ENCODE measurements at regions not wholly inside any gene's neighbourhood (a gene's known extent, or its start where the extent isn't known, plus 50 kb on each side); places are given as distances from the start of the nearest gene placed in this dataset.
"Not testable (repeated sequence)": the region's sequence is repeated elsewhere in the genome, so short reads cannot be mapped to it uniquely, and the experiment has no call there.

DNA sequence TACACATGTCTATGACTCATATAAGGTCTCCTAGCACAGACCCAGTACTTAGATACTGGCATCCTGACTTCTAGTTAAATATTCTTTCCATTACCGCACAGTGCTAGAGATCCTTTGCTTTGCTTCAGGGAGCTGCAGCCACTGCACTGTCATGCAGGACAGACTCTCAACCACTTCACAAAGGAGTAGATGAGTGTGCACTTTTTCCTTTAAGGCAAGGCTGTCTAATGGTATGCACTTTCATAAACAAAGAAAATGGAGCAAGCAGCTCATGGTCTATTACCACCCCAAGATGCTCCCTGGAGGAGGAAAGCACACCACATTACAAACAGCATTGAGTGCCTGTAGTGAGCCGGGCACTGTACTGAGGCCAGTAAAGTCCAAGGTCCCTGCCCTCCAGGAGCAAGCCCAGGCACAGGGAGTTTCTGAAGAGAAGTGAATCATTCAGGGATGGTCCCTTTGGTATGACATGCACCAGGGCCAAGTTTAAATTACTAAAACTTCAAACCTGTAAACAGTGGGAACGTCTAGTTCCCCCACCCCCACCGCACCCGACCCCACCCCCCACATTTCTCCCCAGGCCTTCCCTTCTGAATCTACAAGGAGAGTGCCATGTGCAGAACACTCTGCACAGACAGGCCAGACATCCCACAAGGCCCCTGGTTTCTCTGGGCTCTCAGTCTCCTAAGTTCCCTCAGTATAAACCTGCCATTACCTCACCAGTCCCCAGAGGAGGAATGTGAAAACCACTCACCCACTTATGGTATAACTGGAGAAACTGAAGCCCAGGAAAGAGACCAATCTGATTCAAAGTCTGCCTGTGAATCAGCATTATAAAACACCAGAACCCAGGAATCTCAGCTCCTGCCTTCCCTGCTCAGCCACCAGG lies 107.8 kb upstream of the BCL6 start:
- DNase-seq = no peak

DNA sequence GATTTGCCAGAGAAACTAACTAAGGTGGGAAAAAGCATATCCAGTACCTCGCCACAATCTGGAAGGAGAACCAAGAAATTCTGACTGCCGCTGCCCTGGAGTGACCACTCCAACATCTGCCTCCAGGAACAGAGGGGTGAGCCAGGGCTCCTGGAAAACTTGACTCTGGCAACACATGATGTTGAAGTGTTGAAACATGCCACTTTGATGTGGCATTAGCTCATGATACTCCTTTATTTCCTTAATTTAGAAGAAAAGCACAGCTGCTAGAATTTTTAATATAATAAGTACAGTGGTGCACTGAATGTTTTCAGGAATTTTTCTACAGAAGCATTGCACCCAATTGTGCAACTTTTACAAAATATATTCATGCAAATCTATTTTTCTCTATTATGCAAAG lies 109.9 kb upstream of the BCL6 start:
- no peak for DNase-seq

GRCh38 chr3:187856555-187856954 lies 111.3 kb upstream of the BCL6 start:
- no peak for DNase-seq

DNA sequence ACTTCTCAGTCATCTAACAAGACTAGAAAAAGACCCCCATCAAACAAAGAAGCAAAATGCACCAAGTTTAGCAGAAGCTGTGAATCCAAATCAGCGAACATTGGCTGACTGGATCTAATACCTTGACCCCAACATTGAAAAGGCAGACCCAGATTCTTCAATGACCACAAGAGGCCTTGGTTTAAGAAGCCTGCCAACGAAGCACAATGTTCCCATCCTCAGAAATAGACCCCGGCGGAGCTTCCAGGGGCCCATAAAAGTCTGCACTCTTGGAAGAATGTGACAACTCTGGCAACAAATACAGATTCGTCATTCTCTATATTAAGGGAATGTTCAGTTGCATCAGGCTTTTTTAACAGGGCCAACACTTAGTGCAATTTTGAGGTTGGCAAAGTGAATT lies 112.8 kb upstream of the BCL6 start:
- DNase-seq = no peak

DNA sequence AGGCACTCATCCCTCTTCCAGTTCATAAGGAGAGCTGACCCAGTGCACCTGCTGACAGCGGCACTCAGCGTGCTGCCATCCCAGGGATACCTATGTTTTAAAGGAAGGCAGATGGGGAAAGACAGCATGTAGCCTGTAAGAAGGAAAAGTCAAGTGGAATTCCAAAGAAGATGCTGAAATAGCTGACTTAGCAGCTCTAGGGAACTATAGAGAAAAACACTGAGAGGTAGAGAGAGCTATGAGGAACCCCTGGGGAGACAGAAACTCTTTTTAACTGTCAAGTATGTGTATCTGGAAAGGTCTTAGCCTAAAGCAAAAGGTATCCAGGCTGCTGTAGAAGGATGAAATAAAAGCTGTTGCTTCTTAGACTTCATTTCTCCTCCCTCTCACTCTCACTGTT lies 113.4 kb upstream of the BCL6 start:
- no peak for DNase-seq

GRCh38 chr3:187862701-187863277 lies 117.5 kb upstream of the BCL6 start:
- not testable (repeated sequence) for DNase-seq

- DNase-seq = no peak
These were observed 125.3 kb upstream of the BCL6 start for GRCh38 chr3:187870360-187871203.

DNA sequence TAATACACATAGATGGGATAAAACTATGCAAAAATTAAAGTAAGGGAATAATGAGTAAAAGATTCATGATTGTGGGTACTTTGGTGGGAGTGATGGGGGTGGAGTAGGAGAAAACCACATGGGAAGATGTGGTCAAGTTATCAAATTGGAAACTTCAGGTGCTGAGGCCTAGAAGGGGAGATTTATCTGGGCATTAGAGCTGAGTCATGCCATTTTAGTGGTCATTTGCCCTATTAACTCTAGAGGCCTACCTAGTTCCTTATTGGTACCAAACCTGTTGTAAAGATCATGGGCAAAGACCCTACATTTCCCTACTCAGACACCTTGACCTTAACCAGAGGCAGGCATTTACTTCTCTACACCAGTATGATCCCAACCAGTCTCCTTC lies 125.9 kb upstream of the BCL6 start:
- no peak for DNase-seq

DNA sequence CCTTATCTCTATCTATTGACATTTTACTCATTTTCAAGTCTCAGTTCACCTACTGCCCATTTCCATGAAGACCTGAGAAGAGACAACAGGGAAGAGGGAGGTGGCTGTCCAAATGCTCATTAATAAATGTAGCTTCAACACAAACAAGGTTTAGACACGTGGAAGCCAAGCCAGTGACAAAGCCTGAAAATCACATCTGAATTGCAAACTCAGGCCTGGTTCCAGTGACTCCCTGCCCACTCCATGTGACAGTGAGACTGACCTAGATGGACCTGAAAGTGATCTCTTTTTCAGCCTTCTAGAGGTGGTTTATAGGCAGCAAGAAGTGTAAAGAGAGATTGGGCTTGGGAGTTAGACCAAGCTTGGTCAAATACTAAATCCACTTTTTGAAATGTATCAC lies 126.6 kb upstream of the BCL6 start:
- DNase-seq = no peak

DNA sequence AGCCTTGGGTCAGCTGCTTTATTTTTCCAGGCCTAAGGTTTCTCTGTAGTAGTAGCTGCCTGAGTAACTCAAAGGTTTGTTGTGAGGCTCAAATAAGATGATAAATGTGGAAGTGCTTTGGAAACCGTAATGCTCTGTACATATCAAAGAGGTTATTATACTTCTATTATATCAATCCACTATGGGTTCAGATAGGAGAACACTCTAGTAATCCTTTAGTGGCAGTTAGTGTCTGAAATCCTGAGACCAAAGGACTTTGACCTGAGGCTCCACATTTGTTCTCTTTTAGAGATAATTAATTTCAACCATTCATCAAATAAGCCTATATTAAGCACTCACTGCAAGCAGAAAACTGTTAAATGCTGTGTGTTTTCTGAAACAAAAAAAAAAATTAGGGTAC lies 128.6 kb upstream of the BCL6 start:
- no peak for DNase-seq

DNA sequence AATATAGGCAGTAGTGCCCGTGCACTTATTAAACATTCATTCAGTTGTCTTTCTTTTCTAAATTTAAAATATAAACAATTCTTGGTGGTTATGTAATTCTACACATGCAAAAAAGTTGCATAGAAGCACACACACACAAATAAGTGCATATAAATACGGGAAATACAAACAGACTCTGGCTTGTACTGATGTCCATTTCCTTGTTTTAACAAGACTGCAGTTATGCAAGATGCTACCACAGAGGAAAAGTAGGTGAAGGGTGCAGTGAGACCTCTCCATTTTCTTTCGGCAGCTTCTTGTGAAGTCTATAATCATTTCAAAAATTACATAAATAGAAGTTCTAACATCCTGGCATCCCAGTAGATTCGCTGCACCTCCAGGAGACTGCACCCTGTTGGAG lies 130.6 kb upstream of the BCL6 start:
- no peak for DNase-seq

- no peak for DNase-seq
These were observed 133.7 kb upstream of the BCL6 start for GRCh38 chr3:187878772-187879518.

DNA sequence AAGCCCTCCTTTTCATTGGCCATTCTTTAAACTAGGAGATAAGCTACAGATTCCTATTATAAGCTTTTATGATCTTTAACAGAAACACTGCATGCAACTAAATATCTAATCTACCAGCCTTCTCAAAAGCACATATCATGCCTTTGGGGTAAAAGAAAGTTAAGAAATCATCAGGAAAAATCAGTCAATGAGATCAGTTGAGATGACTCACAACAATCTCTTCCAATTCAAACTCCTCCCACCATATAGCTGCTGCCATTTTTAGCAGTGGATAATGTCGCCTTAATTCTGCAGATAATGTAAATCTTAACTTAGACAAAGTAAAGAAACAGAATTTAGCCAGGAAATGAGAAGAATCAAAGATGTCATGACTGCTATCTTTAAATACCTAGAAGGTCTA lies 135.2 kb upstream of the BCL6 start:
- DNase-seq = no peak

GRCh38 chr3:187880851-187881250 lies 135.6 kb upstream of the BCL6 start:
- no peak for DNase-seq

DNA sequence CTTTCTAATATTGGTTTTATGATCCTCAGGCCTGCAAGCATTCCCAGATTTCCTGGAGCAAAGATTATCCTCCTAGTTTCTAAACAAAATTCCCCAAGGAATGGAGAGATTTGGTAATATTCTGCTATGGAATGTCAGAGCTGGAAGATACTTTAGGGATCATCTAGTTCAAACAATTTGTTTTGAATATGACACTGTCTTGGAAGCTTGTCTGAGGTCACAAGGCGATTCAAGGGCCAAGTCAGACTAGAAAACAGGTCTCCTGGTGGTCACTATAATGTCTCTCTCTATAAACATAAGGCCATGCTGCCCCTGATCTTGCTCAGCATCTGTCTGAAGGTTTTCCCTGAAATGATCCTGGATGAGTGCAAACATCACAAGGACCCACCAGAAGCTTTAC lies 143.4 kb upstream of the BCL6 start:
- DNase-seq = no peak

GRCh38 chr3:187889106-187889505 lies 143.8 kb upstream of the BCL6 start:
- DNase-seq = no peak

DNA sequence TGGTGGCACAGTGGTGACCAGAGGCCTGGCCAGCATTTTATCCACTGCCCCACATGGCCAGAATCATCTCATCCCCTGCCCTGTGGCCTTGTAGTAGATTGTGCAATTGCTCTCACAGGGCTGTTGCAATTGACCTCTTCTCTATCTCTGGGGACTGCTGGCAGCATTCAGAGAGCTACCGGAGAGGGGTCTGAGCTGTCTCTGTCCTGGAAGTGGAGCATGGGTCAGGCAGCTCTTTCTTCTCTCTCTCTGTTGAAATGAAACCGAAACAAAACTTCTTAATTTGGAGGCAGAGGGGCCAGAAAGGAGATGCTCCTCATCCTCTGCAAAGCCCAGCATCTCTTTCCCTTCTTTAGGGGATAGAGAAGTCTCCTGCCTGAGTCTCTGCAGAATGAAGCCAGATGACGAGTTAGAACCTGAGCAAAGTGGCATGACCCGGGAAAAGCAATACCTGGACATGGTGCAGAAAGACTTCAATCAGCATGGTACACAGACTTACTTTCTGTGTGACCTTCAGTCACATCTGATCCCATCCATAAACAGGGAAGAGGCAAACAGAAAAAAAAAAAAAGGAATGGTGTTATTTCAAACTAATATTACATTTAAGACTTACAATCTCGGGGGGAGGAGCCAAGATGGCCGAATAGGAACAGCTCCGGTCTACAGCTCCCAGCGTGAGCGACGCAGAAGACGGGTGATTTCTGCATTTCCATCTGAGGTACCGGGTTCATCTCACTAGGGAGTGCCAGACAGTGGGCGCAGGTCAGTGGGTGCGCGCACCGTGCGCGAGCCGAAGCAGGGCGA lies 144.5 kb upstream of the BCL6 start:
- no peak for DNase-seq

- DNase-seq = not testable (repeated sequence)
These were observed 145.1 kb upstream of the BCL6 start for GRCh38 chr3:187890405-187890752.

- no peak for DNase-seq
These were observed 151.4 kb upstream of the BCL6 start for GRCh38 chr3:187896646-187897045.

DNA sequence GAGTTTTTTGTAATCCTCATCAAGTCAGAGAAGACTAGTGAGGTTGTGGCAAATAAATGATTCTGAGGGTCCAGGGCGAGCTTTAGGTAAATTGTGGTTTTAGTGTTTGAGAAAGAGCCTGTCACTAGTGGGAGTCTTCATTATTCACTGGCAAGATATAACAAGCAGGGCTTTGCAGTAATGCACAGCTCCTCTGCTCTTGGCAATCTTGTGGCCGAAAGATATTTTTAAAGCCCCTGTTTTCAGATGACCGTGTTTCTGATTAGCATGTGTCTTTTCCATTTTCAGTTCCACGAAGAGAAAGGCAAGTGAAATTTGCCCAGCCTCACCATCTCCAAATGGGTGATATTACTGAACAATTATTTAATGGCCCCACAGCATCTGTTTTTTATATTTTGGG lies 154.0 kb upstream of the BCL6 start:
- DNase-seq = no peak

DNA sequence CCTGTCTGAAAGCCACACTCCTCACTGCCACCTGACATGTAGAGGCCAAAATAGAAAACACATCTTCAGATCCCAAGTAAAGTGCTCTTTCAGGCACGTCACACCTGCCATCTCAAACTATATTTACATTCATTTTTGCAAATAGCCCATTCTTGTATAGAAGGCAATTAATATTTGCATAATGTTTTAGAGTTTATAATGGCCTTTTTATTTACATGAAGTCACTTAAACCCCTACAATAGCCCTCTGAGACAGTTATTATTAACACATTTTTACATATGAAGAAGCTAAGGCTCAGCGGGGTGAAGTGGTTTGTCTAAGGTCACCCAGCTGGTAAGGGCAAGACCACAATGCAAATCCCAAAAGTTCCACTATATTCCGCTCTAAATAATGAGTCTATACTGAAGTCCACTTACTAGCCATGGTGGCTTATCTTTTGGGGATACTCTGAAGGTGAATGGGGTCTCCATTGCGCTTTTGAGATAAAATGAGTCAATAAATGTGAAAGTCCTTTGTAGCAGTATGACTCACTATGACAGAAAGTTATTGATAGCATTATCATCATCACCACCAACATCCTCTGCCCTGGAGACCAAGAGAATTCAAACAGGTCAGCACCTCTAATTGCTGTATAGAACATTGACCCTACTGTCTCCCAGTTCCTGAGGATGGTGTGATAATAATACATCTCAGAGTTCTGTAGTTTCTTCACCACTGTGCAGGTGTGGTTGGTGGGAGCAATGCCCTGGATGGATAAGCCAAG lies 155.9 kb upstream of the BCL6 start:
- no peak for DNase-seq

Data from cerebellar nuclear complex (tissue), 1 donor.